ENCODE measurements at regions not wholly inside any gene's neighbourhood (a gene's known extent, or its start where the extent isn't known, plus 50 kb on each side); places are given as distances from the start of the nearest gene placed in this dataset.

GRCh38 chr14:104444159-104445030 lies 135.2 kb upstream of the C14orf180 start:
- Histone ChIP-seq H3K9me3 (ENCODE audit: severe bottlenecking) (no peaks in the 10 kb centered on the region), H3K27me3 (ENCODE audit: insufficient read depth, poor library complexity, severe bottlenecking) (peaks cover 38% of the 10 kb centered on the region), H3K4me1 (ENCODE audit: insufficient read depth, poor library complexity, severe bottlenecking) (no peaks in the 10 kb centered on the region), H3K4me3 (ENCODE audit: severe bottlenecking) (no peak overlapping the region), H3K36me3 (ENCODE audit: low read depth) (no peaks in the 10 kb centered on the region; the same call in 1 of the 2 replicates), H3K27ac (ENCODE audit: poor library complexity, severe bottlenecking) (no peak overlapping the region)
- no peak for TF ChIP-seq CTCF (IDR thresholded peaks at IDR 0.05; ENCODE audit: poor library complexity, severe bottlenecking)
- DNase-seq (ENCODE audit: low spot score) (no peak), ATAC-seq (ENCODE audit: low read depth) (no peak)

GRCh38 chr14:104445086-104445485 lies 134.5 kb upstream of the C14orf180 start:
- DNase-seq (ENCODE audit: low spot score) (no peak), ATAC-seq (ENCODE audit: low read depth) (no peak)
- Histone ChIP-seq H3K4me1 (ENCODE audit: insufficient read depth, poor library complexity, severe bottlenecking) (no peaks in the 10 kb centered on the region), H3K9me3 (ENCODE audit: severe bottlenecking) (peaks cover 3% of the 10 kb centered on the region), H3K36me3 (ENCODE audit: low read depth) (no peaks in the 10 kb centered on the region; the same call in 1 of the 2 replicates), H3K27ac (ENCODE audit: poor library complexity, severe bottlenecking) (no peak overlapping the region), H3K4me3 (ENCODE audit: severe bottlenecking) (no peak overlapping the region), H3K27me3 (ENCODE audit: insufficient read depth, poor library complexity, severe bottlenecking) (peaks cover 36% of the 10 kb centered on the region)
- no peak for TF ChIP-seq CTCF (IDR thresholded peaks at IDR 0.05; ENCODE audit: poor library complexity, severe bottlenecking)

- Histone ChIP-seq H3K4me3 (ENCODE audit: severe bottlenecking) (no peak overlapping the region), H3K36me3 (ENCODE audit: low read depth) (no peaks in the 10 kb centered on the region; the same call in 1 of the 2 replicates), H3K27me3 (ENCODE audit: insufficient read depth, poor library complexity, severe bottlenecking) (peaks cover 38% of the 10 kb centered on the region), H3K27ac (ENCODE audit: poor library complexity, severe bottlenecking) (no peak overlapping the region), H3K4me1 (ENCODE audit: insufficient read depth, poor library complexity, severe bottlenecking) (no peaks in the 10 kb centered on the region), H3K9me3 (ENCODE audit: severe bottlenecking) (peaks cover 8% of the 10 kb centered on the region)
- no peak for DNase-seq (ENCODE audit: low spot score)
- ATAC-seq (ENCODE audit: low read depth): no peak
- TF ChIP-seq CTCF (IDR thresholded peaks at IDR 0.05; ENCODE audit: poor library complexity, severe bottlenecking): no peak
Observed at GRCh38 chr14:104445832-104446381, 133.7 kb upstream of the C14orf180 start.

- Histone ChIP-seq H3K36me3 (ENCODE audit: low read depth) (no peaks in the 10 kb centered on the region; the same call in 1 of the 2 replicates), H3K4me1 (ENCODE audit: insufficient read depth, poor library complexity, severe bottlenecking) (no peaks in the 10 kb centered on the region), H3K27me3 (ENCODE audit: insufficient read depth, poor library complexity, severe bottlenecking) (peaks cover 38% of the 10 kb centered on the region), H3K9me3 (ENCODE audit: severe bottlenecking) (peaks cover 8% of the 10 kb centered on the region), H3K4me3 (ENCODE audit: severe bottlenecking) (no peak overlapping the region), H3K27ac (ENCODE audit: poor library complexity, severe bottlenecking) (no peak overlapping the region)
- ATAC-seq (ENCODE audit: low read depth) (no peak), DNase-seq (ENCODE audit: low spot score) (no peak)
- TF ChIP-seq CTCF (IDR thresholded peaks at IDR 0.05; ENCODE audit: poor library complexity, severe bottlenecking): no peak
Observed at GRCh38 chr14:104446611-104447010, 133.0 kb upstream of the C14orf180 start.
